Vagina (tissue), 2 donors: ENCODE measurements at regions not wholly inside any gene's neighbourhood (a gene's known extent, or its start where the extent isn't known, plus 50 kb on each side); places are given as distances from the start of the nearest gene placed in this dataset.

Experiments used
- CTCF ChIP-seq, 3 experiments: fragments of 450-650 bp in 2 of 3; fragments of 200-600 bp in 1 of 3; sonication (generic) in 1 of 3; IDR thresholded peaks; one replicate each; pipeline ENCODE4 v1.5.1; 2017 to 2019; ENCODE audit warnings: antibody characterized with exemption in 3 of 3, mild to moderate bottlenecking in 2 of 3, moderate library complexity in 2 of 3
- POLR2A ChIP-seq, 2 donors: fragments of 450-650 bp; IDR thresholded peaks; one replicate each; pipeline ENCODE4 v1.6.1; 2017; ENCODE audit warnings: antibody characterized with exemption in 2 of 2, mild to moderate bottlenecking in 2 of 2, moderate library complexity in 2 of 2

DNA sequence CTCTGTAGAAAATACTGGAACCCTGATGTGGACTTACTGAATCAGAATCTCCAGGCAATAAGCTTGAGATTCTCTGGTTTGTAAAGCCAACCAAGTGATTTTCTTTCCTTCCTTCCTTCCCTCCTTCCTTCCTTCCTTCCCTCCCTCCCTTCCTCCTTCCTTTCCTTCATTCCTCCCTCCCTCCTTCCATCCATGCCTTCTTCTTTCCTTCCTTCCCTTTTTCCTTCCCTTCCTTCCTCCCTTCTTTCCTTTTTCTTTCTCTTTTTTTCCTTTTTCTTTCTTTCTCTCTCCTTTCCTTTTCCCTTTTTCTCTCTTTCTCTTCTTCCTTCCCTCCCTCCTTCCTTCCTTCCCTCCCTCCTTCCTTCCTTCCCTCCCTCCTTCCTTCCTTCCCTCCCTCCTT is 450.8 kb downstream of the GRXCR1 start:
- no peak for TF ChIP-seq POLR2A (IDR thresholded peaks at IDR 0.05)
- no peak for TF ChIP-seq CTCF (IDR thresholded peaks at IDR 0.05)
